Immature natural killer cell (primary cell): ENCODE measurements at regions not wholly inside any gene's neighbourhood (a gene's known extent, or its start where the extent isn't known, plus 50 kb on each side); places are given as distances from the start of the nearest gene placed in this dataset.

Experiments
- DNase-seq, 3 donors: peaks; one replicate each; pipeline ENCODE4 v3.0.0; 2022; ENCODE audit warnings: mixed read lengths in 1 of 3
- H3K27ac Mint-ChIP-seq, 6 donors: one replicate each; pipeline ENCODE4 v1.8.0; 2020; ENCODE audit warnings: mixed read lengths in 6 of 6, mild to moderate bottlenecking in 5 of 6, inconsistent platforms in 4 of 6, moderate library complexity in 3 of 6
- H3K27me3 Mint-ChIP-seq, 3 donors: one replicate each; pipeline ENCODE4 v1.8.0; 2020 to 2021; ENCODE audit warnings: low read depth in 3 of 3, mild to moderate bottlenecking in 3 of 3, mixed read lengths in 3 of 3, moderate library complexity in 3 of 3, inconsistent platforms in 1 of 3
- H3K36me3 Mint-ChIP-seq, 3 donors: one replicate each; pipeline ENCODE4 v1.8.0; 2020; ENCODE audit warnings: mixed read lengths in 3 of 3, inconsistent platforms in 2 of 3, mild to moderate bottlenecking in 2 of 3
- H3K4me1 Mint-ChIP-seq, 2 donors: one replicate each; pipeline ENCODE4 v1.8.0; 2020; ENCODE audit warnings: inconsistent platforms in 2 of 2, mild to moderate bottlenecking in 2 of 2, mixed read lengths in 2 of 2, moderate library complexity in 1 of 2
- H3K4me3 Mint-ChIP-seq, 5 donors: one replicate each; pipeline ENCODE4 v1.8.0; 2020; ENCODE audit warnings: mild to moderate bottlenecking in 5 of 5, mixed read lengths in 5 of 5, inconsistent platforms in 3 of 5, moderate library complexity in 3 of 5
- H3K9me3 Mint-ChIP-seq, 6 donors: one replicate each; pipeline ENCODE4 v1.8.0; 2020; ENCODE audit warnings: mild to moderate bottlenecking in 6 of 6, mixed read lengths in 6 of 6, inconsistent platforms in 4 of 6, moderate library complexity in 3 of 6

DNA sequence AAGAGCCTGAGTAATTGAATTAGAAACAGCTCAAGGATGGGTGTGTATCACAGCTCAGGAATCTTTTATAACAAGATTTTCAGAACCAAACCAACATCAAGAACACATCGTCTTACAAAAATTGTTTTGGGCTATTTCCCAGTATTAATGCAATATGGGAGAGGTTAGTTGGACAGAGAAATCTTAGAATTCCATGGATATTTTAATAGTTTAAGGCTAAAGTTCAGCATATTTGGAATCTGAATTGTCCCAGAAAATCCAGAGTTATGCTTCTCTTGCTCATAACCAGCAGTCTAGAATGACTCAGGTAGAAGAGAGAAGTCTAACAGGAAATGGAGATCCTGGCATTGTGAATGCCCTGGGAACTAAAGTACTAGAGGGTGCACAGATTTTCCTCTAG is 74.6 kb downstream of the ADM start:
- no peak overlapping the region for H3K4me3 Mint-ChIP-seq
- no peaks in the 10 kb centered on the region for H3K4me1 Mint-ChIP-seq

DNA sequence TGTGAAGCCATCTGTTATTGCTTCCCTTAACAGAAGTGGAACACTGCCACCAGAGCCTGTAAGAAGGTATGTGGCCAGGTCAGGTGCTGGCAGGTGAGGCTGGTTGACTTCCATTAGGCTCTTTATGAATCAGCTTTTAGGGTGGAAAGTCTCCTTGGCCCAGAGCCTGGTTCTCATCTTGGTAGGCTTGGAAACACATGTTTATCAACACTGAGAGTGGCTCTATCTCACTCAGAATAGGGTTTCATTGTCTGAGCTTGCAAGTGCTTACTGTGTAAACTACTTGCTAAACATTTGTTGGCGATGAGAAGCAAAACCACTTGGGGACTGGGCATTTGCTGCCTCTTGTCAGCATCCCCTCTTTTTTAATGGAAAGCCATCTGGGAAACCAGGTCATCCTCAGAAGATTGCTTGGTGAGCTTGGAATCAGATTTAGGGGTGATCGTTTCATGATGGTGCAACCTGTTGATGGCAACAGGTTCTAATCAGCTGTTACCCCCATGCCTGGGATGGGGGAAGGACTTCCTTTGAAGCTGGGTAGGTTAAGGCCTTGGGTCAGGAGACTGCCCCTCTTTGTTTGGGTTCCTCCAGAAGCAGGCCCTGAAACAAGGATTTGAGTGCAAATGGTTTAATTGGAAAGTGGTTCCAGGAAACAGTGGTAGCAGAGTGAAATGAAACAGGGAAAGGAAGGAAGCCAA is 75.0 kb upstream of the AMPD3 start:
- Mint-ChIP-seq H3K36me3 (no peaks in the 10 kb centered on the region), H3K27me3 (peaks cover 6 to 13% (median 10%) of the 10 kb centered on the region in 3 donors)
- DNase-seq: no peak

More for the DNA sequence above, 74.6 kb downstream of the ADM start:
- Mint-ChIP-seq H3K36me3 (no peaks in the 10 kb centered on the region), H3K27me3 (peaks cover 6 to 13% (median 10%) of the 10 kb centered on the region in 3 donors), H3K27ac (no peak overlapping the region), H3K9me3 (no peaks in the 10 kb centered on the region)
- DNase-seq: no peak

GRCh38 chr11:10380921-10381320 is 74.1 kb upstream of the AMPD3 start:
- no peaks in the 10 kb centered on the region for H3K36me3 Mint-ChIP-seq
- no peaks in the 10 kb centered on the region for H3K9me3 Mint-ChIP-seq
- peaks cover 6 to 13% (median 10%) of the 10 kb centered on the region in 3 donors for H3K27me3 Mint-ChIP-seq
- DNase-seq: no peak
- no peak overlapping the region for H3K4me3 Mint-ChIP-seq
- no peak overlapping the region for H3K27ac Mint-ChIP-seq
- H3K4me1 Mint-ChIP-seq: no peaks in the 10 kb centered on the region

More for the DNA sequence above, 75.0 kb upstream of the AMPD3 start:
- Mint-ChIP-seq H3K9me3 (no peaks in the 10 kb centered on the region), H3K4me3 (no peak overlapping the region), H3K27ac (no peak overlapping the region), H3K4me1 (no peaks in the 10 kb centered on the region)

GRCh38 chr11:10381736-10382135 is 73.3 kb upstream of the AMPD3 start:
- Mint-ChIP-seq H3K27me3 (peaks cover 6 to 13% (median 9%) of the 10 kb centered on the region in 3 donors), H3K4me1 (no peaks in the 10 kb centered on the region), H3K36me3 (no peaks in the 10 kb centered on the region), H3K9me3 (no peaks in the 10 kb centered on the region), H3K4me3 (no peak overlapping the region), H3K27ac (no peak overlapping the region)
- DNase-seq: no peak

GRCh38 chr11:10382518-10382917 is 72.5 kb upstream of the AMPD3 start:
- H3K4me1 Mint-ChIP-seq: no peaks in the 10 kb centered on the region

GRCh38 chr11:10385696-10386095 is 69.4 kb upstream of the AMPD3 start:
- no peaks in the 10 kb centered on the region for H3K4me1 Mint-ChIP-seq
- H3K27me3 Mint-ChIP-seq: peaks cover 4 to 8% (median 5%) of the 10 kb centered on the region in 3 donors
- H3K36me3 Mint-ChIP-seq: no peaks in the 10 kb centered on the region
- DNase-seq: no peak
- H3K27ac Mint-ChIP-seq: no peak overlapping the region
- H3K4me3 Mint-ChIP-seq: no peak overlapping the region
- no peaks in the 10 kb centered on the region for H3K9me3 Mint-ChIP-seq

More at GRCh38 chr11:10382518-10382917, 72.5 kb upstream of the AMPD3 start:
- H3K27me3 Mint-ChIP-seq: peaks cover 5 to 13% (median 6%) of the 10 kb centered on the region in 3 donors
- no peak overlapping the region for H3K27ac Mint-ChIP-seq
- H3K9me3 Mint-ChIP-seq: no peaks in the 10 kb centered on the region
- H3K4me3 Mint-ChIP-seq: no peak overlapping the region
- DNase-seq: no peak
- H3K36me3 Mint-ChIP-seq: no peaks in the 10 kb centered on the region

DNA sequence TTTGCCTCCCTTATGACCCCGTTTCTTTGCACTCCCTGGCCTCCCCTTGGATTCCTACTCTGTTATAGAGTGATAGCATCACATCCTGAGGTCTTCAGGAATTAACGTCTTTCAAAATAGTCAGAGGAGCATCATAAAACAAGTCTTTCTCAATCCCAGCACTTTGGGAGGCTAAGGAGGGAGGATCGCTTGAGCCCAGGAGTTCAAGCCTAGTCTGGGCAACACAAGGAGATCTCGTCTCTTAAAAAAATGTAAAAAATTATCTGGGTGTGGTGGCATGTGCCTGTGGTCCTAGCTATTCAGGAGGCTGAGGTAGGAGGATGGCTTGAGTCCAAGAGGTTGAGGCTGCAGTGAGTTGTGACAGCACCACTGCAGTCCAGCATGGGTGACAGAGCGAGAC is 68.7 kb upstream of the AMPD3 start:
- Mint-ChIP-seq H3K36me3 (no peaks in the 10 kb centered on the region), H3K4me1 (no peaks in the 10 kb centered on the region)

DNA sequence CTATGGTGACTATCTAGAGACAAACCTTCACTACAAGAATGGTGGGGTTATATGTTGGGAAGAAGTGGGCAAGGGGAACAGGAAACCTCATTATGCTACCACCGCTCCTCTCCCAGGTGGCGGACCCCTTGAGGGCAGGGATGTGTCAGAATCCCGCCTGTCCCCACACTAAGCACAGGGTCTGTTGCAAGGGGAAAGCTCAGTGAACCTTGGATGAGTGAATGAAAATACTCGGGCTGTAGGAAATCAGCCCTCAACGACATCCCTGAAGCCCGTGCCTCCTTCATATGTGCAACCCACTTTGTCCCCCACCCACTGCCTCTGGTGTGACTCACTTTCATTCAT is 68.2 kb upstream of the AMPD3 start:
- H3K4me3 Mint-ChIP-seq: no peak overlapping the region
- no peak for DNase-seq
- no peaks in the 10 kb centered on the region for H3K4me1 Mint-ChIP-seq
- peaks cover 3 to 8% (median 4%) of the 10 kb centered on the region in 3 donors for H3K27me3 Mint-ChIP-seq
- no peak overlapping the region for H3K27ac Mint-ChIP-seq
- H3K9me3 Mint-ChIP-seq: no peaks in the 10 kb centered on the region
- no peaks in the 10 kb centered on the region for H3K36me3 Mint-ChIP-seq

More for the DNA sequence above, 68.7 kb upstream of the AMPD3 start:
- Mint-ChIP-seq H3K27ac (no peak overlapping the region), H3K9me3 (no peaks in the 10 kb centered on the region), H3K27me3 (peaks cover 3 to 8% (median 4%) of the 10 kb centered on the region in 3 donors), H3K4me3 (no peak overlapping the region)
- DNase-seq: no peak

DNA sequence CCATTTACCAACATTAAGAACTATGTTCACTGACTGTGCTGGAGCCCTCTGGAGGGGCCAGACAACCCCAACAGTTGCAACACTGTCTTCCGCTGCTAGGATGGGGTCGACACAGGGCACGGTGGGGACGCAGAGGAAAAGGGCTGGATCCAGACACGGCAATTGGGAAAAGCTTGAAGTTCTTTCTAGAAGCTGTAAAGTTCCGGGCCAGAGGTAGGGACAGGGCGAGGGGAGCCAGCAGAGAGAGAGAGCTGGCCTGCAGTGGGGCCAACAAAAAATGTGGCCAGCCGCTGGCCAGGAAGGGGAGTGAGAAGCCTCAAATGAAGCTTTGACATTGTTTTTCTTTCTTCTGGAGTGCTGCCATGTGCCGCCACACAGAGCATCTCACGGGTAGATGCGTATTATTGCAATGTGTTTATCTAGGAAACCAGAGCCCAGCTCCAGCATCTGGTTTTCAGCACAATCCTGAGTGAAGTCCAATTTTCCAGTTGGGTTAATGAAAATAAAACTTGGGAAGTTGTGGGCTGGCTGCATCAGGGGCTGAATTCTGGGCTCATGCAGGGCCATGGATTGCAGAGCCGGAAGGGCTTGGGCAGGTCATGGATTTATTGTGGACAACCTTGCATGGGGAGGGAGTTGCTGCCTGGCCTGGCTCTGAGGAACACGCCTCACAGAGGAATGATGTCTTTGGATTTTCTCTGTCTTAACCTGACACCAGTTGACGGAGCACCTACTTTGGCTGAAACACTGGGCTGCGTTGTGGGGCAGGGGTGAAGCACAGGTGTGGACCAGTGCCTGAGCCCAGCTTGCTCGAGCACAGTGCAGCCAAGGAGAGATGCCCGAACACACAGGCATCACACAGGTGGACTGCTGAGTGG is 67.6 kb upstream of the AMPD3 start:
- Mint-ChIP-seq H3K9me3 (no peaks in the 10 kb centered on the region), H3K27me3 (peaks cover 3 to 5% (median 4%) of the 10 kb centered on the region in 3 donors), H3K36me3 (no peaks in the 10 kb centered on the region), H3K4me1 (no peaks in the 10 kb centered on the region), H3K27ac (no peak overlapping the region), H3K4me3 (no peak overlapping the region)
- DNase-seq: no peak

DNA sequence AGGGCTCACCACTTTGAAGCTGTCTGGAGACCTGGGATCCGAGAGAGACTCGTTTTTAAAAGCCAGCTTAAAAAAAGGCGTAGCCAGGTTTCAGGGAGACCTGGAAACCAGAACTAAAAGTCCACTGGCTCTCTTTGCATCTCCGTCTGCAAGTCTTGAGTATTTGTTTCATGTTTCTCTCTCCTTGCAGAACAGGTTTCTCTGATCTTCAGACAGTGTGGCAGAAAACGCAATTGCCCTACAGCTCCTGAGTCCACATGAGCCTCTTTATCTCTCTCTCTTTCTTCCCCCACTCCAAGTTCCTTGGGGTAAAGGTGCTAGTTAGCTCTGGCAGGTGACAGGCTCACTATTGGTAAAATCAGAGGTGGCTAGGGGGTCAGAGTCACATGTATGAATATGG is 67.0 kb upstream of the AMPD3 start:
- Mint-ChIP-seq H3K4me1 (no peaks in the 10 kb centered on the region), H3K4me3 (no peak overlapping the region), H3K27me3 (peaks cover 0 to 5% (median 4%) of the 10 kb centered on the region in 3 donors), H3K36me3 (no peaks in the 10 kb centered on the region), H3K27ac (no peak overlapping the region), H3K9me3 (no peaks in the 10 kb centered on the region)
- DNase-seq: no peak

- no peaks in the 10 kb centered on the region for H3K4me1 Mint-ChIP-seq
- H3K27me3 Mint-ChIP-seq: peaks cover 0 to 5% (median 4%) of the 10 kb centered on the region in 3 donors
- H3K36me3 Mint-ChIP-seq: no peaks in the 10 kb centered on the region
- DNase-seq: no peak
- no peak overlapping the region for H3K27ac Mint-ChIP-seq
- no peaks in the 10 kb centered on the region for H3K9me3 Mint-ChIP-seq
- H3K4me3 Mint-ChIP-seq: no peak overlapping the region
Observed at GRCh38 chr11:10388574-10388973, 66.5 kb upstream of the AMPD3 start.

GRCh38 chr11:10390375-10390774 is 64.7 kb upstream of the AMPD3 start:
- H3K27ac Mint-ChIP-seq: no peak overlapping the region
- H3K4me1 Mint-ChIP-seq: no peaks in the 10 kb centered on the region
- DNase-seq: no peak
- peaks cover 0 to 4% (median 0%) of the 10 kb centered on the region in 3 donors for H3K36me3 Mint-ChIP-seq
- H3K9me3 Mint-ChIP-seq: no peaks in the 10 kb centered on the region
- H3K27me3 Mint-ChIP-seq: peaks cover 0 to 7% (median 4%) of the 10 kb centered on the region in 3 donors
- no peak overlapping the region for H3K4me3 Mint-ChIP-seq

DNA sequence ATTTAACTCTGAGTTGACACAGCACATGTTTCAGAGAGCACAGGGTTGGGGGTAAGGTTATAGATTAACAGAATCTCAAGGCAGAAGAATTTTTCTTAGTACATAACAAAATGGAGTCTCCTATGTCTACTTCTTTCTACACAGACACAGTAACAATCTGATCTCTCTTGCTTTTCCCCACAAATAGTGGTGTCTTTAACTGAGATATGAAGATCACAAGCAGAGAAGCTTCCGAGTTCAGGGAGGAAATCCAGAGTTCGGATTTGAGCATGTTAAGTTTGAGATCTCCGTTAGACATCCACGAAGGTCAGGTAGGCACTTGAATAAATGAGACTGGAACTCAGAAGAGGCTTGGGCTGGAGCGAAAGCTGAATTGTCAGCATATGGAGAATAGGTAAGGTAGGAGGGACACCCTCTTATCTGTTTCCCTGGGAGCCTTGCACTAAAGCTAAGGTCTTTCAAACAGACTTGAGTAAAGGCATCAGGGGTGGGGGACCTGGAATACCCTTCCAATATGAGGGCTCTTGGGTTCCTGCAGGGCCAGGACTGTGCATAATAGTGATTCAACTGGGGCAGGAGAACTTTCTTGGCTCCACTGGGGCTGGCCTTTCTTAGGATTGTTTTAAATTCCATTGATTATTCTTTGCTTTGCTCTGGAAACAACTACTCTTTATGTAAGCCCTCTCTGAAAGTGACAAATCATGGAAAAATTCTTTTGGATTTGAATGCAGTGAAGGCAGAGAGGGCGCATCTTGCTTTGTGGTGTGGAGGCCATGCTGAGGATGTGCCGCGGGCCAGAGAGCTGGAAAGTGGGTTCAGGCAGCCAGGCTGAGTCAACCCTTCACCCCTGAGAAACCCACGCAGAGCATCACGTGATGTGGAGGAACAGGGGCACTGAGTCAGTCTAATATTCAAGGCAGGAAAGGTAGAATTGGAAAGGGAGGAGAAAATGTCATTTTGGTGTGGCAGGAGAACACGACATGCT is 62.7 kb upstream of the AMPD3 start:
- no peak overlapping the region for H3K4me3 Mint-ChIP-seq
- no peak for DNase-seq
- peaks cover 0 to 4% (median 0%) of the 10 kb centered on the region in 3 donors for H3K36me3 Mint-ChIP-seq
- peaks cover 3 to 10% (median 4%) of the 10 kb centered on the region in 3 donors for H3K27me3 Mint-ChIP-seq
- H3K27ac Mint-ChIP-seq: no peak overlapping the region
- no peaks in the 10 kb centered on the region for H3K9me3 Mint-ChIP-seq
- H3K4me1 Mint-ChIP-seq: no peaks in the 10 kb centered on the region
